ENCODE measurements at regions not wholly inside any gene's neighbourhood (a gene's known extent, or its start where the extent isn't known, plus 50 kb on each side); places are given as distances from the start of the nearest gene placed in this dataset.

DNA sequence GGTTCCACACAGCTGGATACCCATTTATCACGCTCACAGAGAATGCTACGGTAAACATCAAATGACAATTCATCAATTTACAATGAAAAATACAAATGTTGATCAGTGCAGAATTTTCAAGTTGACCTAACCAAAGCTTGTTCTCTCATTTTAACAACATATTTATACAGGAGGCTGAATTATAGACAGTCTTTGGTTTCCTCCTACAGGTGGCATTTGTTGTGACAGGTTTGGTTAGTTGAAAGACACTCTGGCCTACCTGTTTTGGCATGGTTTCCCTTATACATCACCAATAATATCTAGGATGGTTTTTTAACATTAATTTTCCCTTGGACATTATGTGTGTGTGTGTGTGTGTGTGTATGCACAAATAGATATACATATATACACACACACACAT lies 642.5 kb upstream of the MMS22L start:
- Histone ChIP-seq H3K27ac (ENCODE audit: low read depth, low read length) (no peak overlapping the region), H3K4me1 (ENCODE audit: control insufficient read depth, low read length) (no peaks in the 10 kb centered on the region), H3K79me2 (ENCODE audit: control insufficient read depth, low read length) (no peaks in the 10 kb centered on the region), H3K9me3 (ENCODE audit: control insufficient read depth, insufficient read depth, low read length) (no peaks in the 10 kb centered on the region), H3F3A (ENCODE audit: control insufficient read depth, insufficient read depth) (no peaks in the 10 kb centered on the region), H3K36me3 (ENCODE audit: control insufficient read depth, low read length) (no peaks in the 10 kb centered on the region), H4K20me1 (ENCODE audit: control insufficient read depth, insufficient read depth, low read depth, low read length) (no peaks in the 10 kb centered on the region), H3K4me2 (ENCODE audit: low read length) (no peak overlapping the region), H3K27me3 (ENCODE audit: control insufficient read depth, low read length) (no peaks in the 10 kb centered on the region), H3K4me3 (ENCODE audit: low read length) (no peak overlapping the region), H3K9me2 (replicated peaks; ENCODE audit: control insufficient read depth, low read length) (no peaks in the 10 kb centered on the region)
- no peak for TF ChIP-seq EZH2phosphoT487 (IDR thresholded peaks at IDR 0.05; ENCODE audit: borderline replicate concordance, low read length)
- no peak for TF ChIP-seq CTCF (IDR thresholded peaks at IDR 0.05; ENCODE audit: low read depth, low read length, poor library complexity, severe bottlenecking)

DNA sequence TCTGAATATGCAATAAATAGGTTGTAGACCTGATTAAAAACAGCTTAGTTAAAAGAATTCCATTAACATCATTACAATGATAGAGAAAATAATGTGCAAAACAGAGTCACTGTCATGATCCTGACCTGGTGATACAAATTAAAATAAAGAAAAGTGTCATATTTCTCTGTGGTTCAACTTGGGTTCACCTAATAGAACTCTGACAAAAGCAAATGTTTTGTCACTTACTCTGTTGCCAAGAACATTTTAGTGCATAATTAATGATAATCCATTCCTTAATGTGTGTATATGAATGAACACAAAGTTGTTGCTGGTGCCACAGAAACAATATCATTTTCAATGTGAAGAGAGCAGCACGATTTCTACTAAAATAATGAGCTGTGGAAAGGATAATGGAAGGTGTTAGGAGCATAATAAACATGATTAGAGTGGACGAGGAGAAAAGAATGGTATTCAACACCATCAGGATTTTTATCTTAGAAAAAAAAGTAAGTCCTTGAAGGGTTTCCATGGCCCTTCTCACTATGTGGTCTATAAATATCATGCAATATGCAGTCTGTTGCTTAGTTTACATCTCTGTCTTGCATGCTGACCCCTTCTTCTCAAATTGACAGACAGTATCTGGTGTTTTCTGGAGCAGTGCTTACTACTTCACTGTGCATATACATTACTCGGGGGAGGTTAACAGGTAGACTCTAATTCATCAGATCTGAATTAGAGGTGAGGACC lies 656.6 kb upstream of the MMS22L start:
- Histone ChIP-seq H3K4me3 (ENCODE audit: low read length) (no peak overlapping the region), H3K36me3 (ENCODE audit: control insufficient read depth, low read length) (no peaks in the 10 kb centered on the region), H3K27me3 (ENCODE audit: control insufficient read depth, low read length) (no peaks in the 10 kb centered on the region), H3F3A (ENCODE audit: control insufficient read depth, insufficient read depth) (no peaks in the 10 kb centered on the region), H3K4me1 (ENCODE audit: control insufficient read depth, low read length) (no peaks in the 10 kb centered on the region), H3K9me3 (ENCODE audit: control insufficient read depth, insufficient read depth, low read length) (no peaks in the 10 kb centered on the region), H3K9me2 (replicated peaks; ENCODE audit: control insufficient read depth, low read length) (no peaks in the 10 kb centered on the region), H4K20me1 (ENCODE audit: control insufficient read depth, insufficient read depth, low read depth, low read length) (no peaks in the 10 kb centered on the region), H3K4me2 (ENCODE audit: low read length) (no peak overlapping the region), H3K79me2 (ENCODE audit: control insufficient read depth, low read length) (no peaks in the 10 kb centered on the region), H3K27ac (ENCODE audit: low read depth, low read length) (no peak overlapping the region)
- TF ChIP-seq CTCF (IDR thresholded peaks at IDR 0.05; ENCODE audit: low read depth, low read length, poor library complexity, severe bottlenecking) (no peak), EZH2phosphoT487 (IDR thresholded peaks at IDR 0.05; ENCODE audit: borderline replicate concordance, low read length) (no peak)

- H3K4me1 ChIP-seq (ENCODE audit: control insufficient read depth, low read length), result no peaks in the 10 kb centered on the region
- H3K27me3 ChIP-seq (ENCODE audit: control insufficient read depth, low read length), result no peaks in the 10 kb centered on the region
- TF ChIP-seq EZH2phosphoT487 (IDR thresholded peaks at IDR 0.05; ENCODE audit: borderline replicate concordance, low read length) (no peak), CTCF (IDR thresholded peaks at IDR 0.05; ENCODE audit: low read depth, low read length, poor library complexity, severe bottlenecking) (no peak)
- no peaks in the 10 kb centered on the region for H4K20me1 ChIP-seq (ENCODE audit: control insufficient read depth, insufficient read depth, low read depth, low read length)
- H3K4me3 ChIP-seq (ENCODE audit: low read length), result no peak overlapping the region
- no peaks in the 10 kb centered on the region for H3K79me2 ChIP-seq (ENCODE audit: control insufficient read depth, low read length)
- H3K9me3 ChIP-seq (ENCODE audit: control insufficient read depth, insufficient read depth, low read length), result no peaks in the 10 kb centered on the region
- no peak overlapping the region for H3K27ac ChIP-seq (ENCODE audit: low read depth, low read length)
- no peak overlapping the region for H3K4me2 ChIP-seq (ENCODE audit: low read length)
- no peaks in the 10 kb centered on the region for H3K36me3 ChIP-seq (ENCODE audit: control insufficient read depth, low read length)
- H3K9me2 ChIP-seq (replicated peaks; ENCODE audit: control insufficient read depth, low read length), result no peaks in the 10 kb centered on the region
- no peaks in the 10 kb centered on the region for H3F3A ChIP-seq (ENCODE audit: control insufficient read depth, insufficient read depth)
Observed at GRCh38 chr6:97947841-97948240, 664.8 kb upstream of the MMS22L start.
